GM18507 (cell line): ENCODE measurements at regions not wholly inside any gene's neighbourhood (a gene's known extent, or its start where the extent isn't known, plus 50 kb on each side); places are given as distances from the start of the nearest gene placed in this dataset.
"Not testable (repeated sequence)": the region's sequence is repeated elsewhere in the genome, so short reads cannot be mapped to it uniquely, and the experiment has no call there.

Experiments
- DNase-seq: peaks from one replicate; pipeline ENCODE4 v3.0.0; 2011; ENCODE audit warnings: low read depth; ENCODE audit not compliant: insufficient read length; ENCODE audit errors: extremely low spot score
- FAIRE-seq: peaks from 2 replicates; lab custom pipeline; 2011; peaks lifted over from hg19 to GRCh38; lab: Jason Lieb, UNC

- FAIRE-seq: no peak
These were observed 138.9 kb upstream of the MSX2 start for GRCh38 chr5:174585472-174585871.

GRCh38 chr5:174586163-174586562 lies 138.2 kb upstream of the MSX2 start:
- not testable (repeated sequence) for FAIRE-seq, DNase-seq

More at GRCh38 chr5:174585472-174585871, 138.9 kb upstream of the MSX2 start:
- DNase-seq: no peak

DNA sequence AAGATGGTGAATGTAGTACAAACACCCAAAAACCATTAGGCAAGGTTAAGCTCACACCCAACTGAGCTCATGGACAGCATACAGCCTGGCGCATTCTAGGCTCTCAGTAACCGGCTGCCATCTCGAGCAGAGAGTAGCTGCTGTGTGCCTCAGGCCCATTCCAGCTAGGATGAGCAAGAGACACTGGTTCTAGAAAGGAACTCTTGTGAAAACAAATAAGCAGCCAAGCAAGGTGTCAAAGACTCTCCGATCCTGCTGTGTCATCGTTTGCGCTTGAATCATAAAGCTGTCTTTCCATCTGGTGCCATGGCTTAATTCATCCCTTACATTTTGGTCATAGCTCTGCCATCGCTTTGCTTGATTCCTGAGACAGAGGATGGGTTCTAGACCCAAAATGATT lies 135.4 kb upstream of the MSX2 start:
- DNase-seq (no peak), FAIRE-seq (no peak)

DNA sequence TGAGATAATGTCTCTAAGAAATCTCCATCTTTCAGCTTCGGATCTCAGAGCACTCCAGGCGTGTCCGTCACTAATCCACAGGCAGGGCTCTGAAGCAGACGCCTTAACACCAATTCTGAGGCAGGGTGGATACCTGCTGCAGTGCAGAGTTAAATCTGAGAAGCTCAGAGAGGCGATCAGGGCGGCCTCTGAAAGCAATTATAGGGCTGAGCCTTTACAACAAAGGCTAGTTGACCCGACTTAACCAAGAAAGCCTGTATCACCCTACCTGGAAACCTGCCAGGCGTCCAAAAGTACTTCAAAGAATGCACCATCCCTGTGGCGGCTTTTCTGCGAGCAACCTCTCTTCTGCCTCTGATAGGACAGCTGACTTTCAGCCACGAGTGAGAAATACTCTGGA lies 134.8 kb upstream of the MSX2 start:
- FAIRE-seq: no peak
- DNase-seq: no peak

GRCh38 chr5:174590820-174591219 lies 133.6 kb upstream of the MSX2 start:
- DNase-seq: no peak
- no peak for FAIRE-seq

DNA sequence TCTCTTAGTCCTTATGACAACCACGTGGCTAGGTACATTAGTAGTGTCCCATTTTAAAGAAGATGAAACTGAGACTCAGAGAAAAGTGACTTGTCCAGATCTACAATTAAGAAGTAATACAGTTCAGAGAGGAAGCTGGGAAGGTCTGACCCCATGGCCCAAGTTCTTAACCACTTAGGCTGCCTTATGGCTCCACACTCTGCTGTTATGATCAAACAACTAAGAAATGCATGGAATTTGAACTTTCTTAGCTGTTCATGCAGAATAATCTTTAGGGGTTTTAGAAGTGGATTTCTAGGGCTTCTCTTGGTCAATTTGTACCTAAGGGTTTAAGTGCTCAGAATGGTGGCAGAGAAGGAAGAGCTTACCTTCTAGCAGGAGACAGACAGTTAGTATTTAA lies 128.0 kb upstream of the MSX2 start:
- no peak for DNase-seq

DNA sequence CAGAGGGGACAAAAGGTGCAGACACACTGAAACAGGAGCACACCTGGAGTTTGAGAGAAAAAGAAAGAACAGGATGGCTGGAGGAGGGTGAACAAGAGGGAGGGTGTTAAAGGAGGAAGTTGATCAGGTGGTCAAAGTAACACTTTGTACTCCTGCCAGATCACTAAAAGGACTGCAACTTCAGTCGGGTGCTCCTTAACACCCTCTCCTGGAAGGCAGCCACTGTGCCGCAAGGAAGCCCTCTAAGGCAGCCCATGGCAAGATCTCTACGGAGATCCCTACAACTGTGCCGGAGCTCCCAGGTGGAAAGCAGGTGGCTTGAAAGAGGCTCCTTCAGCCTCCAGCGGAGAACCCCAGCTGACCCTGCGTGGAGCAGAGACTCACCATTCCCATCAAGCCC lies 124.4 kb upstream of the MSX2 start:
- FAIRE-seq (no peak), DNase-seq (no peak)

More for the DNA sequence above, 128.0 kb upstream of the MSX2 start:
- no peak for FAIRE-seq

GRCh38 chr5:174601946-174602345 lies 122.4 kb upstream of the MSX2 start:
- FAIRE-seq (no peak), DNase-seq (no peak)

DNA sequence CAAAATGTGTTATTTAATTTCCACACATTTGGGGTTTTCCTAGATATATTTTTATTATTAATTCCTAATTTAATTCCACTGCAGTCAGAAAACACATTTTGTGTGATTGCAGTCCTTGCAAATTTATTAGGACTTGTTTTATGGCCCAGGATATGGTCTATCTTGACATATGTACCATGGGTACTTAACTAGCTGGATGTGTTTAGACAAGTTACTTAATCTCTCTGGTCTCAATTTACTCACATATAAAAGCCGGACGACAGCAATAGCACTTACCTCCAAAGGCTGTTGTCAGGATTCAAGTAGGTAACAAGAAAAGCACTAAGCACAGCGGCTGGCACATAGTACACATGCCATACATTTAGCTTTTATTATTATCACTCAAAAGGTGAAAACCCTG lies 118.2 kb upstream of the MSX2 start:
- no peak for DNase-seq
- FAIRE-seq: no peak

DNA sequence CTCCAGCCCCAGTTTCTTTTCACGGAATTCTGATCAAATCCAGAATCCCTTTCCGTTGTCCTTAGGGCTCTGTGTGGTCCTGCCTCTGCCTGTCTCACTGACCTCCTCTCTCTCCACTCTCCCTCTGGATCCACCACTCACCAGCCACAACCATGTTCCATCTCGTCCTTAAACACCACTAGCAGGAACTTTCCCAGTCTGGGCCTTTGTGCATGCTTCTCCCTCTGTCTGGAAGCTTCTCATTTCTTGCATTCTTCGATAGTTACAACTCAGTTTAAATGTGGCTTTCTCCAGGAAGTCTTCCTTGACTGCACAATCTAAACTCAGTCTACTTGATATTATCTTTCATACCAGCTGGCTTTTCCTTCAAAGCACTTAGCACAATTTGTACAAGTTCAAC lies 117.7 kb upstream of the MSX2 start:
- no peak for DNase-seq
- no peak for FAIRE-seq

DNA sequence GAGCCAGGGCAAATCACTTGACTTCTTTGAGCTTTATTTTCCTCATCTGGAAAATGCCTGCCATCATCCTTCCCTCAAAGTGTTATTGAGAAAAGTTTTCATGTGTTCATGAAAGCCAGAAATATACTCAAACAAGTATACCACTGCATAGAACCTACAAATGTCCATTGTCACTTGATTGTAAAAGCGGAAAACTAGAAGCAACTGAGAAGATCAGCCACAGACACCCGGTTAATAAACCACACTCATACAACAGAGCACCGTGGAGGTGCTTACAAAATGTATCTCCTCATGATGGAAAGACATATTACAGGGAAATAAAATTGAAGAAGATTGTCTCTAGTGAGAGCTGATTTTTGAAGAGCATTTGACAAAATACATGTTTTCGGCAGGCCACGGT lies 117.2 kb upstream of the MSX2 start:
- FAIRE-seq (no peak), DNase-seq (no peak)

GRCh38 chr5:174607916-174608315 lies 116.5 kb upstream of the MSX2 start:
- FAIRE-seq: no peak
- no peak for DNase-seq

GRCh38 chr5:174608631-174609097 lies 115.7 kb upstream of the MSX2 start:
- FAIRE-seq (no peak), DNase-seq (no peak)

GRCh38 chr5:174609116-174609515 lies 115.3 kb upstream of the MSX2 start:
- DNase-seq (no peak), FAIRE-seq (no peak)

- DNase-seq (no peak), FAIRE-seq (no peak)
These were observed 113.4 kb upstream of the MSX2 start for GRCh38 chr5:174610968-174611367.

DNA sequence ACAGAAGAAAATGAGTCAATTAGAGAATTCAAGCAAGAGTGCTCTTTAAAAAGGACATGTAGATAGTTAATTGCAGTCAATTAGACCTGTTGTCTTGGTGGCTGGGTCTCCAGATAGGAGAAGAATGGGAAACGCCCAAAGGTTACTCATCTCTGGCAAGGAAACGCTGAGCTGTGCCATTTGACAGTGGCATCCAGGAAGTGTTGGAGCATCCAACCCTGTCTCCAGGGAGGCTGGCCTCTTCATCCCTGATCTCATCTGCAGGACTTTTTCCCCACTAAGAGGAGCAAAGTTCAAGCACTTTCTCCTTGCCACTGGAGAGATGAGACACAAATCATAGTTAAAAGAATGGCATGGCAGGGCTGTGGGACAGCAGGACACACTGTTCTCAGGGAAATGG lies 111.7 kb upstream of the MSX2 start:
- no peak for DNase-seq

DNA sequence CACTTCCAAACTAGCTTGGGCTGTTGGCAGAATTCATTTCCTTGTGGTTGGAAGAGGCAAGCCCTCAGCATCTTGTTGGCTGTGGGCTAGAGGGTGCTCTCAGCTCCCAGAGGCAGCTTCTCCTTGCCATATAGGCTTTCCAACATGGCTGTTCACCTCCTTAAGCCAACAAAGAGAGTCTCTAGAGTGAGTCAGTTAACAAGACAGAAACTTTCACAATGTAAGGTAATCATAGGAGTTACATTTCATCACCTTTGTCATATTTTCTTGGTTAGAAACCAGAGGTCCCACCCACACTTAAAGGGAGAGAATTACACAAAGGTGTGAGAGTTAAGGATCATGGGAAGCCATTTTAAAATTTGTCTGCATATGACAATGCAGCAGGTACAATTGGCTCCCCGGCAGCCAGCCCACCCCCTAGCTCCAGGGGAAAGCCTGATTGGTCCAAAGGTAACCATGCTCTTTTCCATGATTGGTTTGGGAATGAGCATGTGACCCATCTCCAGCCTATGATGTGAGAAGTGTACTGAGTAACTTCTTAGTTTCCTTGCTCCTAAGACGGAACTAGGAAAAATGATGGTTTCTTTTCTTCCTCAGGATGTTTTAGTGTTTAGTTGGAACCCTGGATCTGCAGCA lies 109.8 kb upstream of the MSX2 start:
- no peak for DNase-seq
- no peak for FAIRE-seq

More for the DNA sequence above, 111.7 kb upstream of the MSX2 start:
- no peak for FAIRE-seq

- FAIRE-seq (no peak), DNase-seq (no peak)
These were observed 108.3 kb upstream of the MSX2 start for GRCh38 chr5:174616036-174616435.

DNA sequence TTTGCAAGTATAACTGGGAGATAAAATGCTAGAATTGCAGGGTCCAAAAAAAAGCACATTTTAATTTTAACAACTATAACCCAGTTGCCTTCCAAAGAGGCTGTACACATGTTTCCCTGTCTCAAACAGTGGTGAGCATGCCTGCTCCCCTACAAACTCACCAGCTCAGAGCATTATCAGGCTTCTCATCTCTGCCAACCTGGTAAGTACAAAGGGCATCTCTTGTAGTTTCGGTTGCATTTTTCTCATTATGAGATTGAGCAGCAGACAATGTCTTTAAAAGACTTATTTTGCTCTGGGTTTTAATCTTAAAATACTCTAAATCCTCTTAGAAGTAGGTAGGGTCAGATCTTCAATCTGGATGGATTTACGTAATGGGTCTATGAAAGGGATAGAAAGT lies 107.1 kb upstream of the MSX2 start:
- no peak for FAIRE-seq

GRCh38 chr5:174617910-174618309 lies 106.5 kb upstream of the MSX2 start:
- no peak for FAIRE-seq
- DNase-seq: no peak

More for the DNA sequence above, 107.1 kb upstream of the MSX2 start:
- DNase-seq: no peak

DNA sequence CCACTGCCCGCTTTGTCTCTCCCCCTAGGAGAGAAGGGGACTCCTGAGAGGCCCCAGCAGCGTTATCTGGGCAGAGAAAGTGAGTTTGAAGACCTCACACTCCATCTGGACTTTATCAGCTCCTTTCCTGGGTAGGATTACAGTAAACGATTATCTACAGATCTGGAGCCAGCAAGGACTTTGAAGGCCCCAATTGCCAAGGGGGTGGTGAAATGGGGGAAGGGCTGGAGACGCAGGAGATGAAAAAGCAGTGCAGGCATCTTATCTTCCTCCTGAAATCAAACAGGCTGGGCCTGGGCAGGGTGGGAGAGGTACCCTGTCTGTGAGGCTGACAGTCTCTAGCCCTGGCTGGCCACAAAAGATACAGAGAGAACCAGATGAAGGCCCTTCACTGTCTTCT lies 105.8 kb upstream of the MSX2 start:
- no peak for DNase-seq
- FAIRE-seq: no peak

GRCh38 chr5:174622067-174622466 lies 102.3 kb upstream of the MSX2 start:
- DNase-seq: no peak
- FAIRE-seq: no peak
